Lower leg skin (tissue), 3 donors: ENCODE measurements at regions not wholly inside any gene's neighbourhood (a gene's known extent, or its start where the extent isn't known, plus 50 kb on each side); places are given as distances from the start of the nearest gene placed in this dataset.

Experiments
- POLR2A ChIP-seq, 2 donors: fragments of 450-650 bp; IDR thresholded peaks; one replicate each; pipeline ENCODE4 v1.6.1; 2016 to 2017; ENCODE audit warnings: antibody characterized with exemption in 2 of 2, mild to moderate bottlenecking in 1 of 2, moderate library complexity in 1 of 2
- TF ChIP-seq, protein P1 (sequence below), 3 donors: fragments of 450-650 bp; IDR thresholded peaks; one replicate each; pipeline ENCODE4 v1.5.1; 2016; ENCODE audit warnings: antibody characterized with exemption in 3 of 3, mild to moderate bottlenecking in 3 of 3, moderate library complexity in 2 of 3

DNA sequence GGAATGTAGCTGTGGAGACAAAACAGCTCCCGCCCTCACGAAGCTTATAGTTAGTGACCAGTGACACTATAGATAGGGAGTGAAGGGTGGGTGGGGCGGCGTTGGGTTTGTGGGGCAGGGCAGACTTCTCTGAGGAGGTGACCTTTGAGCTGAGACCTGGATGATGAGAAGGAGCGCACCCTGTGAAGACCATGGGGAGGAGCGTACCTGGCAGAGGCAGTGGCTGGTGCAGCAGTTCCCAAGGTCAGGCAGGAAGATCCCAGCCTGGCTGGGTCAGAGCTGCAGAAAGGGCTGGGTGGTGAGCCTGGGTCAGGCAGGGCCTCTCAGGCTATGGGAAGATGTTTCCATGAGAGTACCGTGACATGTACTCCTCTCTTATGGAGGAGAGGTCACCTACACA is 135.0 kb upstream of the RCN1 start:
- TF ChIP-seq, protein P1, sequence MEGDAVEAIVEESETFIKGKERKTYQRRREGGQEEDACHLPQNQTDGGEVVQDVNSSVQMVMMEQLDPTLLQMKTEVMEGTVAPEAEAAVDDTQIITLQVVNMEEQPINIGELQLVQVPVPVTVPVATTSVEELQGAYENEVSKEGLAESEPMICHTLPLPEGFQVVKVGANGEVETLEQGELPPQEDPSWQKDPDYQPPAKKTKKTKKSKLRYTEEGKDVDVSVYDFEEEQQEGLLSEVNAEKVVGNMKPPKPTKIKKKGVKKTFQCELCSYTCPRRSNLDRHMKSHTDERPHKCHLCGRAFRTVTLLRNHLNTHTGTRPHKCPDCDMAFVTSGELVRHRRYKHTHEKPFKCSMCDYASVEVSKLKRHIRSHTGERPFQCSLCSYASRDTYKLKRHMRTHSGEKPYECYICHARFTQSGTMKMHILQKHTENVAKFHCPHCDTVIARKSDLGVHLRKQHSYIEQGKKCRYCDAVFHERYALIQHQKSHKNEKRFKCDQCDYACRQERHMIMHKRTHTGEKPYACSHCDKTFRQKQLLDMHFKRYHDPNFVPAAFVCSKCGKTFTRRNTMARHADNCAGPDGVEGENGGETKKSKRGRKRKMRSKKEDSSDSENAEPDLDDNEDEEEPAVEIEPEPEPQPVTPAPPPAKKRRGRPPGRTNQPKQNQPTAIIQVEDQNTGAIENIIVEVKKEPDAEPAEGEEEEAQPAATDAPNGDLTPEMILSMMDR (IDR thresholded peaks at IDR 0.05), result no peak
- TF ChIP-seq POLR2A (IDR thresholded peaks at IDR 0.05), result no peak
